SK-N-MC (cell line): ENCODE measurements at regions not wholly inside any gene's neighbourhood (a gene's known extent, or its start where the extent isn't known, plus 50 kb on each side); places are given as distances from the start of the nearest gene placed in this dataset.

Source experiments
- EZH2 ChIP-seq: fragments of 200-600 bp; sonication (generic); IDR thresholded peaks from one replicate; pipeline ENCODE4 v1.6.1; 2017; ENCODE audit warnings: antibody characterized with exemption
- POLR2AphosphoS5 ChIP-seq: IDR thresholded peaks from 2 replicates; pipeline ENCODE4 v1.6.1; 2012; ENCODE audit warnings: mild to moderate bottlenecking, low read depth, low read length, borderline replicate concordance

- TF ChIP-seq EZH2, result no peak
- no peak for TF ChIP-seq POLR2AphosphoS5
Observed at GRCh38 chr5:56594792-56595191, 220.6 kb upstream of the MAP3K1 start.
